ENCODE measurements at regions not wholly inside any gene's neighbourhood (a gene's known extent, or its start where the extent isn't known, plus 50 kb on each side); places are given as distances from the start of the nearest gene placed in this dataset.

- no peaks in the 10 kb centered on the region for H3K4me1 Mint-ChIP-seq
- peaks cover 5% of the 10 kb centered on the region for H3K9me3 Mint-ChIP-seq
- no peak overlapping the region for H3K27ac Mint-ChIP-seq (ENCODE audit: unreplicated experiment)
- no peak for TF ChIP-seq CTCF (conservative IDR thresholded peaks at IDR 0.05)
- no peak for DNase-seq (ENCODE audit: low read depth, low spot score)
- no peaks in the 10 kb centered on the region for H3K27me3 Mint-ChIP-seq (ENCODE audit: low read depth)
- H3K4me3 Mint-ChIP-seq = no peak overlapping the region
- H3K36me3 Mint-ChIP-seq (ENCODE audit: low read depth) = no peaks in the 10 kb centered on the region
Observed at GRCh38 chr10:90175161-90175681, 473.8 kb downstream of the KIF20B start.

GRCh38 chr10:90179696-90180407 lies 478.5 kb downstream of the KIF20B start:
- H3K27me3 Mint-ChIP-seq (ENCODE audit: low read depth) = no peaks in the 10 kb centered on the region
- no peak overlapping the region for H3K4me3 Mint-ChIP-seq
- no peaks in the 10 kb centered on the region for H3K4me1 Mint-ChIP-seq
- TF ChIP-seq CTCF (conservative IDR thresholded peaks at IDR 0.05) = no peak
- no peak overlapping the region for H3K27ac Mint-ChIP-seq (ENCODE audit: unreplicated experiment)
- DNase-seq (ENCODE audit: low read depth, low spot score) = no peak
- H3K36me3 Mint-ChIP-seq (ENCODE audit: low read depth) = no peaks in the 10 kb centered on the region
- H3K9me3 Mint-ChIP-seq = peaks cover 5% of the 10 kb centered on the region

- Mint-ChIP-seq H3K36me3 (ENCODE audit: low read depth) (no peaks in the 10 kb centered on the region), H3K4me3 (no peak overlapping the region), H3K27me3 (ENCODE audit: low read depth) (no peaks in the 10 kb centered on the region), H3K9me3 (peaks cover 5% of the 10 kb centered on the region), H3K4me1 (no peaks in the 10 kb centered on the region), H3K27ac (ENCODE audit: unreplicated experiment) (no peak overlapping the region)
- TF ChIP-seq CTCF (conservative IDR thresholded peaks at IDR 0.05) = no peak
- DNase-seq (ENCODE audit: low read depth, low spot score) = no peak
Observed at GRCh38 chr10:90180886-90181691, 479.7 kb downstream of the KIF20B start.

GRCh38 chr10:90192825-90193224 lies 491.4 kb downstream of the KIF20B start:
- DNase-seq (ENCODE audit: low read depth, low spot score) = no peak
- Mint-ChIP-seq H3K4me3 (no peak overlapping the region), H3K9me3 (peaks cover 3% of the 10 kb centered on the region), H3K4me1 (no peaks in the 10 kb centered on the region), H3K27me3 (ENCODE audit: low read depth) (no peaks in the 10 kb centered on the region), H3K36me3 (ENCODE audit: low read depth) (no peaks in the 10 kb centered on the region), H3K27ac (ENCODE audit: unreplicated experiment) (no peak overlapping the region)
- TF ChIP-seq CTCF (conservative IDR thresholded peaks at IDR 0.05) = no peak

GRCh38 chr10:90193240-90193985 lies 492.0 kb downstream of the KIF20B start:
- H3K4me3 Mint-ChIP-seq = no peak overlapping the region
- TF ChIP-seq CTCF (conservative IDR thresholded peaks at IDR 0.05) = no peak
- no peak for DNase-seq (ENCODE audit: low read depth, low spot score)
- peaks cover 3% of the 10 kb centered on the region for H3K9me3 Mint-ChIP-seq
- H3K27me3 Mint-ChIP-seq (ENCODE audit: low read depth) = no peaks in the 10 kb centered on the region
- H3K4me1 Mint-ChIP-seq = no peaks in the 10 kb centered on the region
- no peak overlapping the region for H3K27ac Mint-ChIP-seq (ENCODE audit: unreplicated experiment)
- no peaks in the 10 kb centered on the region for H3K36me3 Mint-ChIP-seq (ENCODE audit: low read depth)

Data from neural crest cell (in vitro differentiated cells).